B cell (primary cell): ENCODE measurements at regions not wholly inside any gene's neighbourhood (a gene's known extent, or its start where the extent isn't known, plus 50 kb on each side); places are given as distances from the start of the nearest gene placed in this dataset.

Source experiments
- ATAC-seq: fragments of 200-7000 bp; cut with Tn5 transposase; one replicate; pipeline ENCODE4 v1.10.0; 2021; ENCODE audit warnings: low read depth, mild to moderate bottlenecking, moderate number of reproducible peaks, moderate library complexity
- CTCF ChIA-PET: fragments of 350-600 bp; sonication (Branson Sonifier 250); formaldehyde crosslinking; loops from one replicate; lab custom pipeline; 2021; ENCODE audit warnings: antibody characterized with exemption, inconsistent platforms; lab: Charles Lee
- POLR2A ChIA-PET: fragments of 350-600 bp; sonication (Branson Sonifier 250); formaldehyde crosslinking; loops from one replicate; lab custom pipeline; 2021; ENCODE audit warnings: antibody characterized with exemption; lab: Charles Lee
- DNase-seq: peaks from one replicate; pipeline ENCODE4 v3.0.0; 2013
- H2AFZ ChIP-seq: 2 replicates; pipeline ENCODE4 v1.6.1; 2012; ENCODE audit warnings: mild to moderate bottlenecking, low read depth, low read length; ENCODE audit not compliant: insufficient read depth, poor library complexity, severe bottlenecking
- H3K27ac ChIP-seq, 2 donors: 1 replicate in 1 of 2; 2 replicates in 1 of 2; pipeline ENCODE4 v1.5.1; 2012 to 2013; ENCODE audit warnings: low read length in 2 of 2, mild to moderate bottlenecking in 2 of 2, moderate library complexity in 1 of 2
- H3K27me3 ChIP-seq, 4 experiments: fragments of 200-600 bp in 1 of 4; sonication (generic) in 1 of 4; replicated peaks in 1 of 4; 1 replicate in 2 of 4; 2 replicates in 2 of 4; pipeline versions ENCODE4 v1.6.1 to v1.7.0; 2013 to 2016; ENCODE audit warnings: low read length in 3 of 4, mild to moderate bottlenecking in 2 of 4, mixed read lengths in 1 of 4, moderate library complexity in 1 of 4; ENCODE audit not compliant: insufficient read depth in 4 of 4, control insufficient read depth in 3 of 4; ENCODE audit errors: control extremely low read depth in 1 of 4
- H3K36me3 ChIP-seq, 2 experiments: replicated peaks in 1 of 2; 1 replicate in 1 of 2; 2 replicates in 1 of 2; pipeline versions ENCODE4 v1.6.1 to v1.7.1; 2013; ENCODE audit warnings: low read length in 1 of 2; ENCODE audit not compliant: insufficient read depth in 2 of 2, control insufficient read depth in 1 of 2; ENCODE audit errors: control extremely low read depth in 1 of 2, extremely low read depth in 1 of 2
- H3K4me1 ChIP-seq, 2 donors: fragments of 200-600 bp in 1 of 2; sonication (generic) in 1 of 2; 1 replicate in 1 of 2; 2 replicates in 1 of 2; pipeline versions ENCODE4 v1.5.1 to v1.6.1; 2013 to 2017; ENCODE audit warnings: low read length in 2 of 2; ENCODE audit not compliant: control insufficient read depth in 2 of 2, insufficient read depth in 2 of 2
- H3K4me2 ChIP-seq: replicated peaks from 2 replicates; pipeline ENCODE3; 2012; ENCODE audit warnings: mild to moderate bottlenecking, low read depth, low read length; ENCODE audit not compliant: poor library complexity, severe bottlenecking
- H3K4me3 ChIP-seq, 5 experiments: fragments of 200-600 bp in 1 of 5; sonication (generic) in 1 of 5; 1 replicate in 3 of 5; 2 replicates in 2 of 5; pipeline versions ENCODE4 v1.5.1 to v1.7.0; 2011 to 2016; ENCODE audit warnings: low read length in 4 of 5, mild to moderate bottlenecking in 4 of 5, low read depth in 2 of 5, control low read depth in 1 of 5, moderate library complexity in 1 of 5; ENCODE audit not compliant: insufficient read depth in 1 of 5; ENCODE audit errors: control extremely low read depth in 1 of 5, extremely low read depth in 1 of 5
- H3K79me2 ChIP-seq: fragments of 200-600 bp; sonication (generic); one replicate; pipeline ENCODE4 v1.6.0; 2016; ENCODE audit warnings: low read length; ENCODE audit not compliant: control insufficient read depth, insufficient read depth
- H3K9ac ChIP-seq: fragments of 200-600 bp; sonication (generic); 2 replicates; pipeline ENCODE4 v1.6.1; 2017; ENCODE audit warnings: mild to moderate bottlenecking, low read length, moderate library complexity
- H3K9me3 ChIP-seq, 3 donors: one replicate each; pipeline versions ENCODE4 v1.6.1 to v1.7.1; 2013; ENCODE audit warnings: low read length in 2 of 3; ENCODE audit not compliant: control insufficient read depth in 2 of 3, insufficient read depth in 1 of 3; ENCODE audit errors: control extremely low read depth in 1 of 3
- H4K20me1 ChIP-seq: 2 replicates; pipeline ENCODE4 v1.6.0; 2012; ENCODE audit warnings: mild to moderate bottlenecking, low read length; ENCODE audit not compliant: insufficient read depth, control insufficient read depth, poor library complexity, severe bottlenecking
- H3K27ac Mint-ChIP-seq: one replicate; pipeline ENCODE4 v1.8.0; 2021; ENCODE audit warnings: mixed read lengths
- H3K27me3 Mint-ChIP-seq: one replicate; pipeline ENCODE4 v1.8.0; 2021; ENCODE audit warnings: mixed read lengths
- H3K4me1 Mint-ChIP-seq: one replicate; pipeline ENCODE4 v1.8.0; 2021; ENCODE audit warnings: mixed read lengths
- H3K4me3 Mint-ChIP-seq: one replicate; pipeline ENCODE4 v1.8.0; 2021; ENCODE audit warnings: mixed read lengths
- H3K9me3 Mint-ChIP-seq: one replicate; pipeline ENCODE4 v1.8.0; 2022; ENCODE audit warnings: mixed read lengths; ENCODE audit not compliant: insufficient read depth
- EZH2 ChIP-seq: IDR thresholded peaks from 2 replicates; pipeline ENCODE4 v1.6.1; 2012; ENCODE audit warnings: borderline replicate concordance, low read depth, mild to moderate bottlenecking, moderate library complexity, low read length; ENCODE audit not compliant: insufficient read depth, poor library complexity, severe bottlenecking
- WGBS: methylation state at CpG from one replicate; pipeline ENCODE4 v1.1.5; 2013; ENCODE audit warnings: missing lambda C conversion rate; ENCODE audit not compliant: insufficient coverage; 5-methylcytosine and 5-hydroxymethylcytosine counted together
- intact Hi-C: fragments of 100-400 bp; cut with micrococcal nuclease; formaldehyde crosslinking; loops from one replicate; pipeline ENCODE4 v1.10.0; 2022
- TF ChIP-seq, protein P1 (sequence below): fragments of 200-600 bp; IDR thresholded peaks from one replicate; pipeline ENCODE4 v1.8.0; 2022; ENCODE audit warnings: antibody characterized with exemption, mild to moderate bottlenecking

DNA sequence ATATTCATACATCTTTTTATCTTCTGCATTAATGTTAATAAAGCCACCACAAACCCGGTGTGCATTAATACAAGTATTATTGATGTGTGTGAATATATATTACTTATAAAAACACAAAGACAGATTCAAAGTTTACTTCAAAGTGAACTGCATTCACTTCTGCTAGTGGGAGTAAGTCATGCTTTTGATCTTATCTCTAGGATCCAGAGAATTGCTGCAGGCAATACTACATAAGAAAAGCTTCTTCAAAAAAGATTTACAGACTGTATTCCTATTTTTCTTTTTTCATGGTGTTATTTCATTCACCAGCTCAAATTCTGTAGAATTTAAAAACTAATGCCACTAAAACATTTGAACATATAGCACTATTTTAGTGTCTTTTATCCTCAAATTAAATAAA lies 87.5 kb upstream of the CBLB start:
- Mint-ChIP-seq H3K9me3 (no peaks in the 10 kb centered on the region), H3K27me3 (no peaks in the 10 kb centered on the region), H3K4me3 (no peak overlapping the region), H3K27ac (no peak overlapping the region), H3K4me1 (peaks cover 5% of the 10 kb centered on the region)
- Histone ChIP-seq H2AFZ (no peak overlapping the region), H4K20me1 (no peaks in the 10 kb centered on the region), H3K9ac (no peak overlapping the region), H3K27me3 (no peaks in the 10 kb centered on the region), H3K79me2 (no peaks in the 10 kb centered on the region), H3K27ac (no peak overlapping the region), H3K9me3 (no peaks in the 10 kb centered on the region), H3K36me3 (no peaks in the 10 kb centered on the region), H3K4me1 (peaks cover 0 to 3% of the 10 kb centered on the region in 2 donors), H3K4me2 (no peak overlapping the region), H3K4me3 (no peak overlapping the region)
- no peak for ATAC-seq
- WGBS, result no CpG with 5 or more reads among the region's 1 CpG
- intact Hi-C loops, result no loop called here
- ChIA-PET CTCF (no interaction called here), POLR2A (no interaction called here)
- no peak for DNase-seq
- no peak for TF ChIP-seq EZH2
- TF ChIP-seq, protein P1, sequence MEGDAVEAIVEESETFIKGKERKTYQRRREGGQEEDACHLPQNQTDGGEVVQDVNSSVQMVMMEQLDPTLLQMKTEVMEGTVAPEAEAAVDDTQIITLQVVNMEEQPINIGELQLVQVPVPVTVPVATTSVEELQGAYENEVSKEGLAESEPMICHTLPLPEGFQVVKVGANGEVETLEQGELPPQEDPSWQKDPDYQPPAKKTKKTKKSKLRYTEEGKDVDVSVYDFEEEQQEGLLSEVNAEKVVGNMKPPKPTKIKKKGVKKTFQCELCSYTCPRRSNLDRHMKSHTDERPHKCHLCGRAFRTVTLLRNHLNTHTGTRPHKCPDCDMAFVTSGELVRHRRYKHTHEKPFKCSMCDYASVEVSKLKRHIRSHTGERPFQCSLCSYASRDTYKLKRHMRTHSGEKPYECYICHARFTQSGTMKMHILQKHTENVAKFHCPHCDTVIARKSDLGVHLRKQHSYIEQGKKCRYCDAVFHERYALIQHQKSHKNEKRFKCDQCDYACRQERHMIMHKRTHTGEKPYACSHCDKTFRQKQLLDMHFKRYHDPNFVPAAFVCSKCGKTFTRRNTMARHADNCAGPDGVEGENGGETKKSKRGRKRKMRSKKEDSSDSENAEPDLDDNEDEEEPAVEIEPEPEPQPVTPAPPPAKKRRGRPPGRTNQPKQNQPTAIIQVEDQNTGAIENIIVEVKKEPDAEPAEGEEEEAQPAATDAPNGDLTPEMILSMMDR, result no peak

DNA sequence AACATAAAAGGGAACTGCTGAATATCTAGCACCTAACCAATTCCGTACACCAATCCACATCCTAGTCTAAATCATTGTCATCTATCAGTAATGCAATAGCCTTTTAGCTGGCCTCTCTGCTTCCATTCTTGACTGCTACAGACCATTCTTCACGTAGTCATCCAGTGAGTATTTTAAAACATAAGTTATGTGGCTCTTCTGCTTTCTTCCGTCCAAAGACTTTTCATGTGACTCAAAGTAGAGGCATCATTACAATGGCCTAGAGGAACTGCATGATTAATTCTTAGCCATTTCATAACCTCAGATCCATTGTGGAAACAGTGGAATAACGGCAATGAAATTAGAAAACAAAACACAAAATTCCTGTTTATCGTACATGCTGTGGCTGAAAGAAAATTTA lies 88.9 kb upstream of the CBLB start:
- H3K9me3 Mint-ChIP-seq, result no peaks in the 10 kb centered on the region
- Histone ChIP-seq H3K4me2 (no peak overlapping the region), H3K79me2 (no peaks in the 10 kb centered on the region), H3K4me3 (no peak overlapping the region), H3K27ac (no peak overlapping the region), H4K20me1 (no peaks in the 10 kb centered on the region), H2AFZ (no peak overlapping the region), H3K9ac (no peak overlapping the region), H3K36me3 (no peaks in the 10 kb centered on the region), H3K27me3 (no peaks in the 10 kb centered on the region), H3K4me1 (peaks cover 0 to 3% of the 10 kb centered on the region in 2 donors), H3K9me3 (no peaks in the 10 kb centered on the region)
- H3K4me1 Mint-ChIP-seq, result peaks cover 1% of the 10 kb centered on the region
- intact Hi-C loops, result no loop called here
- DNase-seq (no peak), ATAC-seq (no peak)
- 83% methylated on average over 2 of the region's 5 CpGs for WGBS
- CTCF ChIA-PET, result no interaction called here
- no peak overlapping the region for H3K4me3 Mint-ChIP-seq
- POLR2A ChIA-PET, result no interaction called here
- no peak for TF ChIP-seq EZH2
- no peak overlapping the region for H3K27ac Mint-ChIP-seq
- H3K27me3 Mint-ChIP-seq, result no peaks in the 10 kb centered on the region
